ENCODE measurements at regions not wholly inside any gene's neighbourhood (a gene's known extent, or its start where the extent isn't known, plus 50 kb on each side); places are given as distances from the start of the nearest gene placed in this dataset.

DNA sequence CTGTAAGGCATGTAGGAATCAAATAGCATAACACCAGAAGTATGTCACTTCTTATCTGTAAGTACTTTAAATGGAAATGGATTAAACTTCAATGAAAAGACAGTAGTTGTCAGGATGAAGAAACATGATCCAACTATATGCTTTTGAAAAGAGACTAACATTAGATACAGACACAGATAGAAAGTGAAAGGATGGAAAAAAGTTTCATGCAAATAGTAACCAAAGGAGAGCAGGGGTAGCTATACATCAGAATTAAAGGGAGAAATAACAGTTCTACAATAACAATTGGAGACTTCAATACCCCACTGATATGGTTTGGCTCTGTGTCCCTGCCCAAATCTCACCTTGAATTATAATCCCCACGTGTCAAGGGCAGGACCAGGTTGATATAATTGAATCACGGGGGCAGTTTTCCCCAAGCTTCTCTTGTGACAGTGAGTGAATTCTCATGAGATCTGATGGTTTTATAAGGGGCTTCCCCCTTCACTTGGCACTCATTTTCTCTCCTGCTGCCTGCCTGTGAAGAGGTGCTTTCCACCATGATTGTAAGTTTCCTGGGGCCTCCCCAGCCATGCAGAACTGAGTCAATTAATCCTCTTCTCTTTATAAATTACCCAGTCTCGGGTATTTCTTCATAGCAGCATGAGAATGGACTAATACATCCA, 205.4 kb upstream of the CDH2 start:
- H3K79me1 ChIP-seq (ENCODE audit: insufficient read depth, low read depth, low read length, poor library complexity, severe bottlenecking), result no peaks in the 10 kb centered on the region
- H4K91ac ChIP-seq (ENCODE audit: insufficient read length, low read depth, low read length), result no peak overlapping the region
- no peak overlapping the region for H2BK5ac ChIP-seq (ENCODE audit: insufficient read length, low read length)
- H3K4me2 ChIP-seq (ENCODE audit: insufficient read depth, insufficient read length, low read length), result no peak overlapping the region
- Mint-ChIP-seq H3K27ac (no peak overlapping the region), H3K4me3 (no peak overlapping the region), H3K27me3 (ENCODE audit: low read depth) (no peaks in the 10 kb centered on the region), H3K9me3 (no peaks in the 10 kb centered on the region; a peak in 2 of 5 replicates), H3K36me3 (ENCODE audit: insufficient read depth in 1 of 3, low read depth in 3 of 3) (no peaks in the 10 kb centered on the region), H3K4me1 (no peaks in the 10 kb centered on the region)
- H3K9ac ChIP-seq (ENCODE audit: extremely low read depth, insufficient read length, low read length), result no peak overlapping the region
- no peak overlapping the region for H3T11ph ChIP-seq (ENCODE audit: low read length)
- H4K8ac ChIP-seq (replicated peaks; ENCODE audit: insufficient read length, low read depth, low read length), result no peak overlapping the region
- no peak overlapping the region for H3K14ac ChIP-seq (ENCODE audit: insufficient read depth, low read length)
- DNase-seq, result no peak
- H2BK12ac ChIP-seq (ENCODE audit: insufficient read length, low read depth, low read length), result no peak overlapping the region
- no peaks in the 10 kb centered on the region for H3K23me2 ChIP-seq (ENCODE audit: insufficient read length, low read depth, low read length, poor library complexity, severe bottlenecking)
- H3K18ac ChIP-seq (ENCODE audit: insufficient read length, low read depth, low read length), result no peak overlapping the region
- H3K4me1 ChIP-seq (ENCODE audit: insufficient read depth, low read length), result no peaks in the 10 kb centered on the region
- no peak overlapping the region for H4K5ac ChIP-seq (ENCODE audit: insufficient read length, low read depth, low read length)
- no peaks in the 10 kb centered on the region for H3K79me2 ChIP-seq (ENCODE audit: insufficient read depth, low read length)
- H4K20me1 ChIP-seq (ENCODE audit: control insufficient read depth, insufficient read depth, insufficient read length), result no peaks in the 10 kb centered on the region
- TF ChIP-seq, protein P1, sequence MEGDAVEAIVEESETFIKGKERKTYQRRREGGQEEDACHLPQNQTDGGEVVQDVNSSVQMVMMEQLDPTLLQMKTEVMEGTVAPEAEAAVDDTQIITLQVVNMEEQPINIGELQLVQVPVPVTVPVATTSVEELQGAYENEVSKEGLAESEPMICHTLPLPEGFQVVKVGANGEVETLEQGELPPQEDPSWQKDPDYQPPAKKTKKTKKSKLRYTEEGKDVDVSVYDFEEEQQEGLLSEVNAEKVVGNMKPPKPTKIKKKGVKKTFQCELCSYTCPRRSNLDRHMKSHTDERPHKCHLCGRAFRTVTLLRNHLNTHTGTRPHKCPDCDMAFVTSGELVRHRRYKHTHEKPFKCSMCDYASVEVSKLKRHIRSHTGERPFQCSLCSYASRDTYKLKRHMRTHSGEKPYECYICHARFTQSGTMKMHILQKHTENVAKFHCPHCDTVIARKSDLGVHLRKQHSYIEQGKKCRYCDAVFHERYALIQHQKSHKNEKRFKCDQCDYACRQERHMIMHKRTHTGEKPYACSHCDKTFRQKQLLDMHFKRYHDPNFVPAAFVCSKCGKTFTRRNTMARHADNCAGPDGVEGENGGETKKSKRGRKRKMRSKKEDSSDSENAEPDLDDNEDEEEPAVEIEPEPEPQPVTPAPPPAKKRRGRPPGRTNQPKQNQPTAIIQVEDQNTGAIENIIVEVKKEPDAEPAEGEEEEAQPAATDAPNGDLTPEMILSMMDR (conservative IDR thresholded peaks at IDR 0.05), result no peak
- no CpG with 5 or more reads among the region's 3 CpGs for WGBS (ENCODE audit: extremely low coverage, insufficient read length, low lambda C conversion rate)
- H2BK15ac ChIP-seq (ENCODE audit: low read depth, low read length), result no peak overlapping the region
- no peak overlapping the region for H3K23ac ChIP-seq (ENCODE audit: insufficient read length, low read depth, low read length)
- no peak overlapping the region for H3K56ac ChIP-seq (ENCODE audit: insufficient read length, low read depth, low read length)
- H2BK120ac ChIP-seq (ENCODE audit: low read depth, low read length, poor library complexity, severe bottlenecking), result no peak overlapping the region
- H3K27me3 ChIP-seq (ENCODE audit: insufficient read depth, low read length), result no peaks in the 10 kb centered on the region
- H3K27ac ChIP-seq (ENCODE audit: insufficient read length, low read depth, low read length), result no peak overlapping the region
- no peak overlapping the region for H2BK20ac ChIP-seq (ENCODE audit: low read depth, low read length, poor library complexity, severe bottlenecking)
- no peak overlapping the region for H3K4ac ChIP-seq (ENCODE audit: low read depth, low read length)
- no peak overlapping the region for H2AK5ac ChIP-seq (ENCODE audit: insufficient read length, low read length)
- H2AFZ ChIP-seq (ENCODE audit: low read length), result no peak overlapping the region
- H3K9me3 ChIP-seq (ENCODE audit: control insufficient read depth, low read depth, low read length), result no peaks in the 10 kb centered on the region
